B cell (primary cell): ENCODE measurements at regions not wholly inside any gene's neighbourhood (a gene's known extent, or its start where the extent isn't known, plus 50 kb on each side); places are given as distances from the start of the nearest gene placed in this dataset.

Source experiments
- ATAC-seq: fragments of 200-7000 bp; cut with Tn5 transposase; one replicate; pipeline ENCODE4 v1.10.0; 2021; ENCODE audit warnings: low read depth, mild to moderate bottlenecking, moderate number of reproducible peaks, moderate library complexity
- CTCF ChIA-PET: fragments of 350-600 bp; sonication (Branson Sonifier 250); formaldehyde crosslinking; loops from one replicate; lab custom pipeline; 2021; ENCODE audit warnings: antibody characterized with exemption, inconsistent platforms; lab: Charles Lee
- POLR2A ChIA-PET: fragments of 350-600 bp; sonication (Branson Sonifier 250); formaldehyde crosslinking; loops from one replicate; lab custom pipeline; 2021; ENCODE audit warnings: antibody characterized with exemption; lab: Charles Lee
- DNase-seq: peaks from one replicate; pipeline ENCODE4 v3.0.0; 2013
- H2AFZ ChIP-seq: 2 replicates; pipeline ENCODE4 v1.6.1; 2012; ENCODE audit warnings: mild to moderate bottlenecking, low read depth, low read length; ENCODE audit not compliant: insufficient read depth, poor library complexity, severe bottlenecking
- H3K27ac ChIP-seq, 2 donors: 1 replicate in 1 of 2; 2 replicates in 1 of 2; pipeline ENCODE4 v1.5.1; 2012 to 2013; ENCODE audit warnings: low read length in 2 of 2, mild to moderate bottlenecking in 2 of 2, moderate library complexity in 1 of 2
- H3K27me3 ChIP-seq, 4 experiments: fragments of 200-600 bp in 1 of 4; sonication (generic) in 1 of 4; replicated peaks in 1 of 4; 1 replicate in 2 of 4; 2 replicates in 2 of 4; pipeline versions ENCODE4 v1.6.1 to v1.7.0; 2013 to 2016; ENCODE audit warnings: low read length in 3 of 4, mild to moderate bottlenecking in 2 of 4, mixed read lengths in 1 of 4, moderate library complexity in 1 of 4; ENCODE audit not compliant: insufficient read depth in 4 of 4, control insufficient read depth in 3 of 4; ENCODE audit errors: control extremely low read depth in 1 of 4
- H3K36me3 ChIP-seq, 2 experiments: replicated peaks in 1 of 2; 1 replicate in 1 of 2; 2 replicates in 1 of 2; pipeline versions ENCODE4 v1.6.1 to v1.7.1; 2013; ENCODE audit warnings: low read length in 1 of 2; ENCODE audit not compliant: insufficient read depth in 2 of 2, control insufficient read depth in 1 of 2; ENCODE audit errors: control extremely low read depth in 1 of 2, extremely low read depth in 1 of 2
- H3K4me1 ChIP-seq, 2 donors: fragments of 200-600 bp in 1 of 2; sonication (generic) in 1 of 2; 1 replicate in 1 of 2; 2 replicates in 1 of 2; pipeline versions ENCODE4 v1.5.1 to v1.6.1; 2013 to 2017; ENCODE audit warnings: low read length in 2 of 2; ENCODE audit not compliant: control insufficient read depth in 2 of 2, insufficient read depth in 2 of 2
- H3K4me2 ChIP-seq: replicated peaks from 2 replicates; pipeline ENCODE3; 2012; ENCODE audit warnings: mild to moderate bottlenecking, low read depth, low read length; ENCODE audit not compliant: poor library complexity, severe bottlenecking
- H3K4me3 ChIP-seq, 5 experiments: fragments of 200-600 bp in 1 of 5; sonication (generic) in 1 of 5; 1 replicate in 3 of 5; 2 replicates in 2 of 5; pipeline versions ENCODE4 v1.5.1 to v1.7.0; 2011 to 2016; ENCODE audit warnings: low read length in 4 of 5, mild to moderate bottlenecking in 4 of 5, low read depth in 2 of 5, control low read depth in 1 of 5, moderate library complexity in 1 of 5; ENCODE audit not compliant: insufficient read depth in 1 of 5; ENCODE audit errors: control extremely low read depth in 1 of 5, extremely low read depth in 1 of 5
- H3K79me2 ChIP-seq: fragments of 200-600 bp; sonication (generic); one replicate; pipeline ENCODE4 v1.6.0; 2016; ENCODE audit warnings: low read length; ENCODE audit not compliant: control insufficient read depth, insufficient read depth
- H3K9ac ChIP-seq: fragments of 200-600 bp; sonication (generic); 2 replicates; pipeline ENCODE4 v1.6.1; 2017; ENCODE audit warnings: mild to moderate bottlenecking, low read length, moderate library complexity
- H3K9me3 ChIP-seq, 3 donors: one replicate each; pipeline versions ENCODE4 v1.6.1 to v1.7.1; 2013; ENCODE audit warnings: low read length in 2 of 3; ENCODE audit not compliant: control insufficient read depth in 2 of 3, insufficient read depth in 1 of 3; ENCODE audit errors: control extremely low read depth in 1 of 3
- H4K20me1 ChIP-seq: 2 replicates; pipeline ENCODE4 v1.6.0; 2012; ENCODE audit warnings: mild to moderate bottlenecking, low read length; ENCODE audit not compliant: insufficient read depth, control insufficient read depth, poor library complexity, severe bottlenecking
- H3K27ac Mint-ChIP-seq: one replicate; pipeline ENCODE4 v1.8.0; 2021; ENCODE audit warnings: mixed read lengths
- H3K27me3 Mint-ChIP-seq: one replicate; pipeline ENCODE4 v1.8.0; 2021; ENCODE audit warnings: mixed read lengths
- H3K4me1 Mint-ChIP-seq: one replicate; pipeline ENCODE4 v1.8.0; 2021; ENCODE audit warnings: mixed read lengths
- H3K4me3 Mint-ChIP-seq: one replicate; pipeline ENCODE4 v1.8.0; 2021; ENCODE audit warnings: mixed read lengths
- H3K9me3 Mint-ChIP-seq: one replicate; pipeline ENCODE4 v1.8.0; 2022; ENCODE audit warnings: mixed read lengths; ENCODE audit not compliant: insufficient read depth
- EZH2 ChIP-seq: IDR thresholded peaks from 2 replicates; pipeline ENCODE4 v1.6.1; 2012; ENCODE audit warnings: borderline replicate concordance, low read depth, mild to moderate bottlenecking, moderate library complexity, low read length; ENCODE audit not compliant: insufficient read depth, poor library complexity, severe bottlenecking
- WGBS: methylation state at CpG from one replicate; pipeline ENCODE4 v1.1.5; 2013; ENCODE audit warnings: missing lambda C conversion rate; ENCODE audit not compliant: insufficient coverage; 5-methylcytosine and 5-hydroxymethylcytosine counted together
- intact Hi-C: fragments of 100-400 bp; cut with micrococcal nuclease; formaldehyde crosslinking; loops from one replicate; pipeline ENCODE4 v1.10.0; 2022
- TF ChIP-seq, protein P1 (sequence below): fragments of 200-600 bp; IDR thresholded peaks from one replicate; pipeline ENCODE4 v1.8.0; 2022; ENCODE audit warnings: antibody characterized with exemption, mild to moderate bottlenecking

DNA sequence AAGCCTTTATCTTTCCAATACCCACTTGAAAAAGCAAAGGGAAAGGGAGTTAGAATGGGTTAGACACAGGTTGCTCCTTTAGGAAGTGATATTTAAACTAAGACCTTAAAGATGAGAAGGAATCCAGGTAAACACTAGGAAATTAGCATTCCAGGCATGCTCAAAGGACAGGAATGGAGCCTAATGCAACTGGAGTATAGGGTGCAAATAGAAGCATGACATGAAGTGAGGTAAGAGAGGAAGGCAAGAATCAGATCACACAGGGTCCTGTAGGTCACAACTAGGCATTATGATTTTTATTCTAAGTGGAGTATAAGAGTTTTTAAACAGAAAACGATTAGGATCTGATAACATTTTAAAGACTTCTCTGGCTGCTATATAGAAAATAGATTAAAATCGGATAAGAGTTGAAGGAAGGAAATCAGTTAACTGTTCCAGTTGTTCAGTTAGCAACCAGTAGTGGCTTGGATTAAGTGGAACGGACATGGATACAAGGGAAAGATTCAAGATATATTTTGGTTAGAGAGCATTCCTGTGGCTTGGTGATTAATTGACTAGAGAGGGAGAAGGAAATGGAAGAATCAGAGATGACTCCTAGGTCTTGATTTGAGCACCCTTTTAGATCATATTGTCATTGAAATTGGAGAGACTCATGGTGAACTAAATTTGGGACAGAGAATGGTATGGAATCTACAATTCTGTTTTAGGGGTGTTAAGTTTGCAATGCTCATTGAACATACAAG, 95.9 kb downstream of the FBXO4 start:
- intact Hi-C loops = no loop called here
- H4K20me1 ChIP-seq = no peaks in the 10 kb centered on the region
- H3K27me3 Mint-ChIP-seq = peaks cover 13% of the 10 kb centered on the region
- ATAC-seq (no peak), DNase-seq (no peak)
- H3K4me2 ChIP-seq = no peak overlapping the region
- H3K9me3 ChIP-seq = no peaks in the 10 kb centered on the region
- no peak overlapping the region for H3K27ac Mint-ChIP-seq
- H3K4me1 Mint-ChIP-seq = no peaks in the 10 kb centered on the region
- no peak overlapping the region for H2AFZ ChIP-seq
- ChIA-PET CTCF (no interaction called here), POLR2A (no interaction called here)
- 85% methylated on average over 3 of the region's 3 CpGs for WGBS
- H3K9me3 Mint-ChIP-seq = peaks cover 7% of the 10 kb centered on the region
- no peaks in the 10 kb centered on the region for H3K4me1 ChIP-seq
- H3K4me3 Mint-ChIP-seq = no peak overlapping the region
- no peaks in the 10 kb centered on the region for H3K27me3 ChIP-seq
- H3K79me2 ChIP-seq = no peaks in the 10 kb centered on the region
- H3K27ac ChIP-seq = no peak overlapping the region
- H3K4me3 ChIP-seq = no peak overlapping the region
- H3K9ac ChIP-seq = no peak overlapping the region
- no peaks in the 10 kb centered on the region for H3K36me3 ChIP-seq
- TF ChIP-seq EZH2 = no peak
- TF ChIP-seq, protein P1, sequence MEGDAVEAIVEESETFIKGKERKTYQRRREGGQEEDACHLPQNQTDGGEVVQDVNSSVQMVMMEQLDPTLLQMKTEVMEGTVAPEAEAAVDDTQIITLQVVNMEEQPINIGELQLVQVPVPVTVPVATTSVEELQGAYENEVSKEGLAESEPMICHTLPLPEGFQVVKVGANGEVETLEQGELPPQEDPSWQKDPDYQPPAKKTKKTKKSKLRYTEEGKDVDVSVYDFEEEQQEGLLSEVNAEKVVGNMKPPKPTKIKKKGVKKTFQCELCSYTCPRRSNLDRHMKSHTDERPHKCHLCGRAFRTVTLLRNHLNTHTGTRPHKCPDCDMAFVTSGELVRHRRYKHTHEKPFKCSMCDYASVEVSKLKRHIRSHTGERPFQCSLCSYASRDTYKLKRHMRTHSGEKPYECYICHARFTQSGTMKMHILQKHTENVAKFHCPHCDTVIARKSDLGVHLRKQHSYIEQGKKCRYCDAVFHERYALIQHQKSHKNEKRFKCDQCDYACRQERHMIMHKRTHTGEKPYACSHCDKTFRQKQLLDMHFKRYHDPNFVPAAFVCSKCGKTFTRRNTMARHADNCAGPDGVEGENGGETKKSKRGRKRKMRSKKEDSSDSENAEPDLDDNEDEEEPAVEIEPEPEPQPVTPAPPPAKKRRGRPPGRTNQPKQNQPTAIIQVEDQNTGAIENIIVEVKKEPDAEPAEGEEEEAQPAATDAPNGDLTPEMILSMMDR = no peak

DNA sequence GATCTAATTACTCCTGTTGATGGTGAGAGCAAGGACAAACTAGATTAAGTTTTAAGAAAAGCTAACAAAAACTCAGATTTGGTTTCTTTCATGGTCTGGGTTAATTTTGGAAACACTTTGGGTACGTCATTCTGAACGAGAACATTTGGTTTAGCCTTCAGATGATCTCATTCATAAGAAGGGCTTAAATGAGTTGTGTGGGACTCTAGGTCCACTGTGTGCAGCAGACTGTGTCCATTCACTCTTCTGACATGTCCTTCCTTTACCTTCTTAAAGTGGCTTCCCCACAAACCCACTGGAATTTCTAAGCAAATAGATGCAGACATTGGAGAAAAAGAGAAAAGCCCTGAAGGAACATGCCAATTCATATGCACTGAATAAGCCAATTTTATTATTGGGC, 96.8 kb downstream of the FBXO4 start:
- Histone ChIP-seq H3K9me3 (no peaks in the 10 kb centered on the region), H3K4me1 (no peaks in the 10 kb centered on the region), H3K4me2 (no peak overlapping the region), H3K36me3 (no peaks in the 10 kb centered on the region), H2AFZ (no peak overlapping the region), H3K27me3 (no peaks in the 10 kb centered on the region), H3K79me2 (no peaks in the 10 kb centered on the region), H4K20me1 (no peaks in the 10 kb centered on the region), H3K27ac (no peak overlapping the region), H3K4me3 (no peak overlapping the region), H3K9ac (no peak overlapping the region)
- Mint-ChIP-seq H3K4me1 (no peaks in the 10 kb centered on the region), H3K4me3 (no peak overlapping the region), H3K27me3 (peaks cover 15% of the 10 kb centered on the region), H3K9me3 (peaks cover 7% of the 10 kb centered on the region), H3K27ac (no peak overlapping the region)
- 70% methylated on average over 2 of the region's 2 CpGs for WGBS
- TF ChIP-seq, protein P1 = no peak
- no peak for TF ChIP-seq EZH2
- ChIA-PET CTCF (no interaction called here), POLR2A (no interaction called here)
- no peak for ATAC-seq
- DNase-seq = no peak
- intact Hi-C loops = no loop called here
